GM23338 (cell line): ENCODE measurements at regions not wholly inside any gene's neighbourhood (a gene's known extent, or its start where the extent isn't known, plus 50 kb on each side); places are given as distances from the start of the nearest gene placed in this dataset.

ENCODE experiments used
- ATAC-seq: fragments of 200-7000 bp; cut with Tn5 transposase; 3 replicates; pipeline ENCODE4 v1.9.1; 2020
- DNase-seq: peaks from one replicate; pipeline ENCODE4 v3.0.0-alpha.2; 2015; ENCODE audit warnings: low spot score
- H2AFZ ChIP-seq: fragments of 200-600 bp; sonication (generic); 2 replicates; pipeline ENCODE4 v1.8.0; 2016; ENCODE audit warnings: antibody characterized with exemption, mild to moderate bottlenecking, moderate library complexity
- H3F3A ChIP-seq: fragments of 200-600 bp; sonication (generic); replicated peaks from 2 replicates; pipeline ENCODE4 v1.8.0; 2017; ENCODE audit warnings: antibody characterized with exemption, mixed run types, low read depth
- H3K27ac ChIP-seq: fragments of 200-600 bp; sonication (generic); 2 replicates; pipeline ENCODE4 v1.6.1; 2016; ENCODE audit warnings: low read depth
- H3K27me3 ChIP-seq: fragments of 200-600 bp; sonication (generic); 2 replicates; pipeline ENCODE4 v1.8.0; 2016; ENCODE audit warnings: mild to moderate bottlenecking, mixed run types, moderate library complexity; ENCODE audit not compliant: insufficient read depth
- H3K36me3 ChIP-seq: fragments of 200-600 bp; sonication (generic); 2 replicates; pipeline ENCODE4 v1.8.0; 2016; ENCODE audit warnings: mild to moderate bottlenecking; ENCODE audit not compliant: insufficient read depth
- H3K4me1 ChIP-seq: fragments of 200-600 bp; sonication (generic); 2 replicates; pipeline ENCODE4 v1.8.0; 2016; ENCODE audit warnings: mild to moderate bottlenecking, moderate library complexity; ENCODE audit not compliant: insufficient read depth
- H3K4me2 ChIP-seq: fragments of 200-600 bp; sonication (generic); 2 replicates; pipeline ENCODE4 v1.7.1; 2017; ENCODE audit warnings: mixed run types
- H3K4me3 ChIP-seq: fragments of 200-600 bp; sonication (generic); 2 replicates; pipeline ENCODE4 v1.6.1; 2016; ENCODE audit warnings: mixed run types
- H3K79me2 ChIP-seq: fragments of 200-600 bp; sonication (generic); replicated peaks from 2 replicates; pipeline ENCODE4 v1.8.0; 2017; ENCODE audit warnings: mild to moderate bottlenecking; ENCODE audit not compliant: insufficient read depth
- H3K9me2 ChIP-seq: fragments of 200-600 bp; sonication (generic); 2 replicates; pipeline ENCODE4 v1.8.0; 2017; ENCODE audit not compliant: insufficient read depth
- H4K20me1 ChIP-seq: fragments of 200-600 bp; sonication (generic); replicated peaks from 2 replicates; pipeline ENCODE4 v1.8.0; 2017; ENCODE audit warnings: mild to moderate bottlenecking; ENCODE audit not compliant: insufficient read depth
- H3K27ac Mint-ChIP-seq: 2 replicates; pipeline ENCODE4 v1.8.0; 2020; ENCODE audit warnings: inconsistent platforms, mild to moderate bottlenecking, moderate library complexity, mixed read lengths
- H3K27me3 Mint-ChIP-seq: 3 replicates; pipeline ENCODE4 v1.8.0; 2022; ENCODE audit warnings: low read depth, mild to moderate bottlenecking, moderate library complexity, mixed read lengths, inconsistent platforms; ENCODE audit not compliant: insufficient read depth, poor library complexity
- H3K36me3 Mint-ChIP-seq: 3 replicates; pipeline ENCODE4 v1.8.0; 2021; ENCODE audit warnings: low read depth, mild to moderate bottlenecking, inconsistent platforms, moderate library complexity, mixed read lengths
- H3K4me1 Mint-ChIP-seq: 3 replicates; pipeline ENCODE4 v1.8.0; 2020; ENCODE audit warnings: mild to moderate bottlenecking, inconsistent platforms, mixed read lengths
- H3K4me3 Mint-ChIP-seq: 3 replicates; pipeline ENCODE4 v1.8.0; 2021; ENCODE audit warnings: moderate library complexity, mild to moderate bottlenecking, inconsistent platforms, mixed read lengths
- H3K9me3 Mint-ChIP-seq: 3 replicates; pipeline ENCODE4 v1.8.0; 2020; ENCODE audit warnings: moderate library complexity, mild to moderate bottlenecking, inconsistent platforms, mixed read lengths
- CREB1 ChIP-seq: fragments of 250-450 bp; sonication (Bioruptor Pico); IDR thresholded peaks from 2 replicates; pipeline ENCODE4 v1.5.0; 2020; ENCODE audit warnings: low read depth, mild to moderate bottlenecking, moderate library complexity
- EZH2 ChIP-seq: fragments of 200-600 bp; sonication (generic); IDR thresholded peaks from one replicate; pipeline ENCODE4 v1.8.0; 2017; ENCODE audit warnings: antibody characterized with exemption, mild to moderate bottlenecking, low read depth; ENCODE audit not compliant: unreplicated experiment
- EZH2phosphoT487 ChIP-seq: fragments of 200-600 bp; sonication (generic); IDR thresholded peaks from one replicate; pipeline ENCODE4 v1.8.1; 2018; ENCODE audit warnings: antibody characterized with exemption; ENCODE audit not compliant: unreplicated experiment
- JUNB ChIP-seq: IDR thresholded peaks from one replicate; pipeline ENCODE4 v1.6.1; 2016; ENCODE audit warnings: antibody characterized with exemption; ENCODE audit not compliant: unreplicated experiment
- NANOG ChIP-seq: IDR thresholded peaks from 2 replicates; pipeline ENCODE4 v1.6.1; 2016; ENCODE audit warnings: antibody characterized with exemption, borderline replicate concordance
- POLR2AphosphoS5 ChIP-seq: IDR thresholded peaks from 2 replicates; pipeline ENCODE4 v1.6.1; 2016; ENCODE audit warnings: antibody characterized with exemption, low read depth
- STAT1 ChIP-seq: IDR thresholded peaks from one replicate; pipeline ENCODE4 v1.6.1; 2016; ENCODE audit warnings: antibody characterized with exemption; ENCODE audit not compliant: unreplicated experiment
- ZNF331 ChIP-seq: fragments of 250-450 bp; sonication (Bioruptor Pico); IDR thresholded peaks from 2 replicates; pipeline ENCODE4 v1.5.0; 2020; ENCODE audit warnings: low read depth, mild to moderate bottlenecking, moderate library complexity
- TF ChIP-seq, protein P1 (sequence below): fragments of 250-450 bp; sonication (Bioruptor Pico); IDR thresholded peaks from 2 replicates; pipeline ENCODE4 v1.5.0; 2020; ENCODE audit warnings: mild to moderate bottlenecking, moderate library complexity
- TF ChIP-seq, protein P2 (sequence below): IDR thresholded peaks from 2 replicates; pipeline ENCODE4 v1.6.1; 2016; ENCODE audit warnings: antibody characterized with exemption
- TF ChIP-seq, protein P3 (sequence below): IDR thresholded peaks from one replicate; pipeline ENCODE4 v1.6.1; 2018; ENCODE audit warnings: antibody characterized with exemption; ENCODE audit not compliant: unreplicated experiment

DNA sequence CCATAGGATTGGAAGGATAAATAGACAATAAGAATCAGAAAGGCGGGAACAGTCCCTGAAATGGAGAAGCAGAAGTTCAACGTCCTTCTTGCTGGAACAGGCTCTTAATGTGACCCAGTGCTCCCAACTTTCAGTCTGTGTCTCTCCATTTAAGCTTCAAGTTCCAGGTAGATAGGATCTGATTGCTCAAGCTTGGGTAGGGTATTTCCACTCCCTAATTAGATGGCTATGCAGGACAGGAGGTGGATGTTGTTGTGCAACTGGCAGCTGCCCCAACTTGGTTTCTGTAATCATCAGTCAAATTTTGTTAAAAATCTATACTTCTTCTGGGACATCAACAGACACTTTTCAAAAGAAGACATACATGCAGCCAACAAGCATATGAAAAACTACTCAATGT is 266.2 kb downstream of the C12orf75 start (continued):
- TF ChIP-seq, protein P1, sequence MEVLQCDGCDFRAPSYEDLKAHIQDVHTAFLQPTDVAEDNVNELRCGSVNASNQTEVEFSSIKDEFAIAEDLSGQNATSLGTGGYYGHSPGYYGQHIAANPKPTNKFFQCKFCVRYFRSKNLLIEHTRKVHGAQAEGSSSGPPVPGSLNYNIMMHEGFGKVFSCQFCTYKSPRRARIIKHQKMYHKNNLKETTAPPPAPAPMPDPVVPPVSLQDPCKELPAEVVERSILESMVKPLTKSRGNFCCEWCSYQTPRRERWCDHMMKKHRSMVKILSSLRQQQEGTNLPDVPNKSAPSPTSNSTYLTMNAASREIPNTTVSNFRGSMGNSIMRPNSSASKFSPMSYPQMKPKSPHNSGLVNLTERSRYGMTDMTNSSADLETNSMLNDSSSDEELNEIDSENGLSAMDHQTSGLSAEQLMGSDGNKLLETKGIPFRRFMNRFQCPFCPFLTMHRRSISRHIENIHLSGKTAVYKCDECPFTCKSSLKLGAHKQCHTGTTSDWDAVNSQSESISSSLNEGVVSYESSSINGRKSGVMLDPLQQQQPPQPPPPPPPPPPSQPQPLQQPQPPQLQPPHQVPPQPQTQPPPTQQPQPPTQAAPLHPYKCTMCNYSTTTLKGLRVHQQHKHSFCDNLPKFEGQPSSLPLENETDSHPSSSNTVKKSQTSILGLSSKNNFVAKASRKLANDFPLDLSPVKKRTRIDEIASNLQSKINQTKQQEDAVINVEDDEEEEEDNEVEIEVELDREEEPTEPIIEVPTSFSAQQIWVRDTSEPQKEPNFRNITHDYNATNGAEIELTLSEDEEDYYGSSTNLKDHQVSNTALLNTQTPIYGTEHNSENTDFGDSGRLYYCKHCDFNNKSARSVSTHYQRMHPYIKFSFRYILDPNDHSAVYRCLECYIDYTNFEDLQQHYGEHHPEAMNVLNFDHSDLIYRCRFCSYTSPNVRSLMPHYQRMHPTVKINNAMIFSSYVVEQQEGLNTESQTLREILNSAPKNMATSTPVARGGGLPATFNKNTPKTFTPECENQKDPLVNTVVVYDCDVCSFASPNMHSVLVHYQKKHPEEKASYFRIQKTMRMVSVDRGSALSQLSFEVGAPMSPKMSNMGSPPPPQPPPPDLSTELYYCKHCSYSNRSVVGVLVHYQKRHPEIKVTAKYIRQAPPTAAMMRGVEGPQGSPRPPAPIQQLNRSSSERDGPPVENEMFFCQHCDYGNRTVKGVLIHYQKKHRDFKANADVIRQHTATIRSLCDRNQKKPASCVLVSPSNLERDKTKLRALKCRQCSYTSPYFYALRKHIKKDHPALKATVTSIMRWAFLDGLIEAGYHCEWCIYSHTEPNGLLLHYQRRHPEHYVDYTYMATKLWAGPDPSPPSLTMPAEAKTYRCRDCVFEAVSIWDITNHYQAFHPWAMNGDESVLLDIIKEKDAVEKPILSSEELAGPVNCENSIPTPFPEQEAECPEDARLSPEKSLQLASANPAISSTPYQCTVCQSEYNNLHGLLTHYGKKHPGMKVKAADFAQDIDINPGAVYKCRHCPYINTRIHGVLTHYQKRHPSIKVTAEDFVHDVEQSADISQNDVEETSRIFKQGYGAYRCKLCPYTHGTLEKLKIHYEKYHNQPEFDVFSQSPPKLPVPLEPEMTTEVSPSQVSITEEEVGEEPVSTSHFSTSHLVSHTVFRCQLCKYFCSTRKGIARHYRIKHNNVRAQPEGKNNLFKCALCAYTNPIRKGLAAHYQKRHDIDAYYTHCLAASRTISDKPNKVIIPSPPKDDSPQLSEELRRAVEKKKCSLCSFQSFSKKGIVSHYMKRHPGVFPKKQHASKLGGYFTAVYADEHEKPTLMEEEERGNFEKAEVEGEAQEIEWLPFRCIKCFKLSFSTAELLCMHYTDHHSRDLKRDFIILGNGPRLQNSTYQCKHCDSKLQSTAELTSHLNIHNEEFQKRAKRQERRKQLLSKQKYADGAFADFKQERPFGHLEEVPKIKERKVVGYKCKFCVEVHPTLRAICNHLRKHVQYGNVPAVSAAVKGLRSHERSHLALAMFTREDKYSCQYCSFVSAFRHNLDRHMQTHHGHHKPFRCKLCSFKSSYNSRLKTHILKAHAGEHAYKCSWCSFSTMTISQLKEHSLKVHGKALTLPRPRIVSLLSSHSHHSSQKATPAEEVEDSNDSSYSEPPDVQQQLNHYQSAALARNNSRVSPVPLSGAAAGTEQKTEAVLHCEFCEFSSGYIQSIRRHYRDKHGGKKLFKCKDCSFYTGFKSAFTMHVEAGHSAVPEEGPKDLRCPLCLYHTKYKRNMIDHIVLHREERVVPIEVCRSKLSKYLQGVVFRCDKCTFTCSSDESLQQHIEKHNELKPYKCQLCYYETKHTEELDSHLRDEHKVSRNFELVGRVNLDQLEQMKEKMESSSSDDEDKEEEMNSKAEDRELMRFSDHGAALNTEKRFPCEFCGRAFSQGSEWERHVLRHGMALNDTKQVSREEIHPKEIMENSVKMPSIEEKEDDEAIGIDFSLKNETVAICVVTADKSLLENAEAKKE = no peak
- no peak for TF ChIP-seq CREB1 (CRISPR knock-in tag)
- TF ChIP-seq ZNF331 (CRISPR knock-in tag) = no peak
- no peak for TF ChIP-seq EZH2
- TF ChIP-seq POLR2AphosphoS5 = no peak

DNA sequence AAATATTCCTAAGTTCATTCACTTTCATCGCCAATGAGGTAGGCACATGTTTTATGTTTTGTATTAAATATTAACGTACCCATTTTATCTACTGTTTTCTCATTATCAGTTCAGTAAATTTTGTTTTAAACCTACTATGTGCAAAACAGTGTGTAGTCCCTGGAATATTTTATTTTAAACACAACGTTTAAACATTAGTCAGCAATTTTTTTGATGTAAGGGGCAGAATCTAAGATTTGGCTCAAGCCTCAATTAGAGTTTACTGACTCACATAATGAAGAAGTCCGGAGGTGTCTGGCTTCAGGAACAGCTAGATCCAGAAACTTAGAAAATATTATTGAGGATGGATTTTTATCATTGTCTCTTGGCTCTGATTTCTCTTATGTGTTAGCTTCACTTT is 267.5 kb downstream of the C12orf75 start:
- H3K36me3 Mint-ChIP-seq = no peaks in the 10 kb centered on the region
- H3K9me3 Mint-ChIP-seq = no peaks in the 10 kb centered on the region; the same call in 2 of the 3 replicates
- H3K36me3 ChIP-seq = no peaks in the 10 kb centered on the region
- H2AFZ ChIP-seq = no peak overlapping the region
- no peak overlapping the region for H3K27ac Mint-ChIP-seq
- peaks cover 9% of the 10 kb centered on the region for H3K4me1 Mint-ChIP-seq
- H3K4me1 ChIP-seq = no peaks in the 10 kb centered on the region
- ATAC-seq = no peak
- H3K79me2 ChIP-seq = no peaks in the 10 kb centered on the region
- H3K27ac ChIP-seq = no peak overlapping the region
- no peak overlapping the region for H3K4me3 ChIP-seq
- H3K9me2 ChIP-seq = peaks cover 17% of the 10 kb centered on the region; the same call in 1 of the 2 replicates
- no peaks in the 10 kb centered on the region for H3F3A ChIP-seq
- no peaks in the 10 kb centered on the region for H3K27me3 ChIP-seq
- no peak overlapping the region for H3K4me3 Mint-ChIP-seq
- no peak overlapping the region for H3K4me2 ChIP-seq
- H3K27me3 Mint-ChIP-seq = peaks cover 6% of the 10 kb centered on the region
- H4K20me1 ChIP-seq = no peaks in the 10 kb centered on the region
- no peak for DNase-seq
- TF ChIP-seq JUNB (no peak), EZH2phosphoT487 (no peak), CREB1 (CRISPR knock-in tag) (no peak), STAT1 (no peak), NANOG (no peak), EZH2 (no peak), ZNF331 (CRISPR knock-in tag) (no peak)
- TF ChIP-seq, protein P2, sequence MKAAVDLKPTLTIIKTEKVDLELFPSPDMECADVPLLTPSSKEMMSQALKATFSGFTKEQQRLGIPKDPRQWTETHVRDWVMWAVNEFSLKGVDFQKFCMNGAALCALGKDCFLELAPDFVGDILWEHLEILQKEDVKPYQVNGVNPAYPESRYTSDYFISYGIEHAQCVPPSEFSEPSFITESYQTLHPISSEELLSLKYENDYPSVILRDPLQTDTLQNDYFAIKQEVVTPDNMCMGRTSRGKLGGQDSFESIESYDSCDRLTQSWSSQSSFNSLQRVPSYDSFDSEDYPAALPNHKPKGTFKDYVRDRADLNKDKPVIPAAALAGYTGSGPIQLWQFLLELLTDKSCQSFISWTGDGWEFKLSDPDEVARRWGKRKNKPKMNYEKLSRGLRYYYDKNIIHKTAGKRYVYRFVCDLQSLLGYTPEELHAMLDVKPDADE = no peak
- TF ChIP-seq, protein P3, sequence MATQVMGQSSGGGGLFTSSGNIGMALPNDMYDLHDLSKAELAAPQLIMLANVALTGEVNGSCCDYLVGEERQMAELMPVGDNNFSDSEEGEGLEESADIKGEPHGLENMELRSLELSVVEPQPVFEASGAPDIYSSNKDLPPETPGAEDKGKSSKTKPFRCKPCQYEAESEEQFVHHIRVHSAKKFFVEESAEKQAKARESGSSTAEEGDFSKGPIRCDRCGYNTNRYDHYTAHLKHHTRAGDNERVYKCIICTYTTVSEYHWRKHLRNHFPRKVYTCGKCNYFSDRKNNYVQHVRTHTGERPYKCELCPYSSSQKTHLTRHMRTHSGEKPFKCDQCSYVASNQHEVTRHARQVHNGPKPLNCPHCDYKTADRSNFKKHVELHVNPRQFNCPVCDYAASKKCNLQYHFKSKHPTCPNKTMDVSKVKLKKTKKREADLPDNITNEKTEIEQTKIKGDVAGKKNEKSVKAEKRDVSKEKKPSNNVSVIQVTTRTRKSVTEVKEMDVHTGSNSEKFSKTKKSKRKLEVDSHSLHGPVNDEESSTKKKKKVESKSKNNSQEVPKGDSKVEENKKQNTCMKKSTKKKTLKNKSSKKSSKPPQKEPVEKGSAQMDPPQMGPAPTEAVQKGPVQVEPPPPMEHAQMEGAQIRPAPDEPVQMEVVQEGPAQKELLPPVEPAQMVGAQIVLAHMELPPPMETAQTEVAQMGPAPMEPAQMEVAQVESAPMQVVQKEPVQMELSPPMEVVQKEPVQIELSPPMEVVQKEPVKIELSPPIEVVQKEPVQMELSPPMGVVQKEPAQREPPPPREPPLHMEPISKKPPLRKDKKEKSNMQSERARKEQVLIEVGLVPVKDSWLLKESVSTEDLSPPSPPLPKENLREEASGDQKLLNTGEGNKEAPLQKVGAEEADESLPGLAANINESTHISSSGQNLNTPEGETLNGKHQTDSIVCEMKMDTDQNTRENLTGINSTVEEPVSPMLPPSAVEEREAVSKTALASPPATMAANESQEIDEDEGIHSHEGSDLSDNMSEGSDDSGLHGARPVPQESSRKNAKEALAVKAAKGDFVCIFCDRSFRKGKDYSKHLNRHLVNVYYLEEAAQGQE = no peak
